IMR-90 (cell line): ENCODE measurements at regions not wholly inside any gene's neighbourhood (a gene's known extent, or its start where the extent isn't known, plus 50 kb on each side); places are given as distances from the start of the nearest gene placed in this dataset.

Experiments used
- ATAC-seq: fragments of 200-7000 bp; cut with Tn5 transposase; 2 replicates; pipeline ENCODE4 v1.9.1; 2020; ENCODE audit warnings: low read depth, mild to moderate bottlenecking, moderate library complexity
- BruUV-seq: library from RNA; stranded (reverse); fragments of 400-500 nt; replicated peaks from 2 replicates; lab custom pipeline; 2021; lab: Mats Ljungman, UMichigan
- CTCF ChIA-PET: fragments of 300-600 bp; formaldehyde crosslinking; extraction: SDS; loops from one replicate; lab custom pipeline; 2021; ENCODE audit warnings: antibody characterized with exemption; lab: Yijun Ruan, JAX
- POLR2A ChIA-PET: fragments of 300-600 bp; sonication (Branson Sonifier 250); formaldehyde crosslinking; loops from one replicate; lab custom pipeline; 2022; ENCODE audit warnings: antibody characterized with exemption; ENCODE audit not compliant: unreplicated experiment; lab: Charles Lee
- DNase-seq: peaks from one replicate; pipeline ENCODE4 v3.0.0; 2013
- H2AFZ ChIP-seq: replicated peaks from 2 replicates; pipeline ENCODE3; 2013; ENCODE audit warnings: low read length, mild to moderate bottlenecking; ENCODE audit not compliant: poor library complexity
- H2AK5ac ChIP-seq: 2 replicates; pipeline ENCODE4 v1.6.1; 2013; ENCODE audit warnings: low read depth, low read length, inconsistent platforms
- H2AK9ac ChIP-seq: replicated peaks from 2 replicates; pipeline ENCODE3; 2013; ENCODE audit warnings: mild to moderate bottlenecking, low read depth, low read length, moderate library complexity; ENCODE audit not compliant: poor library complexity
- H2BK120ac ChIP-seq: 2 replicates; pipeline ENCODE4 v1.6.1; 2013; ENCODE audit warnings: low read depth, low read length, inconsistent platforms
- H2BK15ac ChIP-seq: 3 replicates; pipeline ENCODE4 v1.6.1; 2013; ENCODE audit warnings: low read depth, low read length, inconsistent platforms
- H2BK20ac ChIP-seq: 2 replicates; pipeline ENCODE4 v1.6.1; 2013; ENCODE audit warnings: low read depth, mild to moderate bottlenecking, inconsistent platforms, low read length, moderate library complexity
- H2BK5ac ChIP-seq: 2 replicates; pipeline ENCODE4 v1.6.1; 2013; ENCODE audit warnings: mild to moderate bottlenecking, low read depth, low read length, inconsistent platforms; ENCODE audit not compliant: poor library complexity, severe bottlenecking
- H3K14ac ChIP-seq: replicated peaks from 2 replicates; pipeline ENCODE4 v1.6.1; 2013; ENCODE audit warnings: low read depth, low read length, inconsistent platforms
- H3K18ac ChIP-seq: 2 replicates; pipeline ENCODE4 v1.6.1; 2013; ENCODE audit warnings: low read depth, low read length, control low read depth
- H3K23ac ChIP-seq: 2 replicates; pipeline ENCODE4 v1.6.1; 2013; ENCODE audit warnings: low read depth, low read length, inconsistent platforms
- H3K27ac ChIP-seq: 2 replicates; pipeline ENCODE4 v1.5.1; 2013; ENCODE audit warnings: mild to moderate bottlenecking, control low read depth, low read length; ENCODE audit not compliant: insufficient read depth
- H3K27me3 ChIP-seq: 2 replicates; pipeline ENCODE4 v1.6.1; 2013; ENCODE audit warnings: low read length; ENCODE audit not compliant: control insufficient read depth, insufficient read depth
- H3K36me3 ChIP-seq: 2 replicates; pipeline ENCODE4 v1.6.1; 2013; ENCODE audit warnings: low read length, mixed read lengths; ENCODE audit not compliant: control insufficient read depth, insufficient read depth
- H3K4ac ChIP-seq: 2 replicates; pipeline ENCODE4 v1.6.1; 2013; ENCODE audit warnings: low read depth, low read length, inconsistent platforms
- H3K4me1 ChIP-seq: 2 replicates; pipeline ENCODE4 v1.6.1; 2013; ENCODE audit warnings: low read length, mixed read lengths; ENCODE audit not compliant: control insufficient read depth, insufficient read depth
- H3K4me2 ChIP-seq: 2 replicates; pipeline ENCODE4 v1.6.1; 2013; ENCODE audit warnings: low read depth, mild to moderate bottlenecking, control low read depth, low read length, moderate library complexity
- H3K4me3 ChIP-seq: 2 replicates; pipeline ENCODE4 v1.5.1; 2013; ENCODE audit warnings: low read depth, mild to moderate bottlenecking, control low read depth, low read length, moderate library complexity; ENCODE audit not compliant: insufficient read depth
- H3K56ac ChIP-seq: 2 replicates; pipeline ENCODE4 v1.6.1; 2013; ENCODE audit warnings: low read length, inconsistent platforms; ENCODE audit not compliant: insufficient read depth; ENCODE audit errors: extremely low read depth
- H3K79me1 ChIP-seq, 2 experiments: 2 replicates each; pipeline ENCODE4 v1.6.1; 2013; ENCODE audit warnings: low read length in 2 of 2, inconsistent platforms in 1 of 2, low read depth in 1 of 2
- H3K9ac ChIP-seq: 2 replicates; pipeline ENCODE4 v1.6.1; 2013; ENCODE audit warnings: low read depth, low read length, control low read depth
- H3K9me1 ChIP-seq: 2 replicates; pipeline ENCODE4 v1.6.1; 2013; ENCODE audit warnings: low read length, inconsistent platforms; ENCODE audit not compliant: insufficient read depth
- H3K9me3 ChIP-seq: 2 replicates; pipeline ENCODE4 v1.6.1; 2013; ENCODE audit warnings: low read length; ENCODE audit not compliant: control insufficient read depth, insufficient read depth
- H4K20me1 ChIP-seq: 2 replicates; pipeline ENCODE4 v1.6.1; 2013; ENCODE audit warnings: low read length, inconsistent platforms; ENCODE audit not compliant: insufficient read depth
- H4K5ac ChIP-seq: 2 replicates; pipeline ENCODE4 v1.6.1; 2013; ENCODE audit warnings: mild to moderate bottlenecking, low read depth, low read length, control low read depth
- H4K8ac ChIP-seq, 2 experiments: 2 replicates each; pipeline ENCODE4 v1.6.1; 2013; ENCODE audit warnings: low read depth in 2 of 2, low read length in 2 of 2, control low read depth in 1 of 2, inconsistent platforms in 1 of 2
- H4K91ac ChIP-seq: 2 replicates; pipeline ENCODE4 v1.6.1; 2013; ENCODE audit warnings: low read depth, low read length, inconsistent platforms; ENCODE audit not compliant: insufficient read depth
- RFX5 ChIP-seq: IDR thresholded peaks from 2 replicates; pipeline ENCODE4 v1.8.0; 2012; ENCODE audit warnings: low read depth, mild to moderate bottlenecking, low read length, moderate library complexity
- WGBS, 2 experiments: methylation state at CpG; one replicate each; pipeline versions ENCODE4 v1.1.5 to v1.1.7; 2013; ENCODE audit warnings: missing lambda C conversion rate in 2 of 2; ENCODE audit not compliant: insufficient read length in 1 of 2; ENCODE audit errors: extremely low coverage in 2 of 2; 5-methylcytosine and 5-hydroxymethylcytosine counted together
- dilution Hi-C: fragments of 300-500 bp; cut with HindIII; formaldehyde crosslinking; loops from one replicate; pipeline ENCODE4 v1.14.3; 2018; ENCODE audit warnings: low sequenced_read_pairs; ENCODE audit not compliant: unreplicated experiment
- in situ Hi-C: fragments of 300-500 bp; cut with MboI; formaldehyde crosslinking; loops from 3 replicates; pipeline ENCODE4 v1.14.3; 2019; ENCODE audit warnings: low sequenced_read_pairs, inconsistent platforms, mixed read lengths
- intact Hi-C: fragments of 100-400 bp; cut with micrococcal nuclease; formaldehyde crosslinking; loops from 2 replicates; pipeline ENCODE4 v1.10.0; 2022

- Histone ChIP-seq H2AK5ac (no peak overlapping the region), H3K14ac (no peak overlapping the region; the same call in 1 of the 2 replicates), H3K56ac (no peak overlapping the region), H3K9me1 (no peaks in the 10 kb centered on the region; the same call in 1 of the 2 replicates), H2AFZ (no peak overlapping the region), H3K4me2 (no peak overlapping the region), H3K9me3 (no peaks in the 10 kb centered on the region), H2BK20ac (peak overlapping the region; percentile 62; the same call in 1 of the 2 replicates), H3K9ac (no peak overlapping the region), H4K91ac (no peak overlapping the region), H3K4me1 (peaks cover 7% of the 10 kb centered on the region), H4K8ac (no peak overlapping the region), H2AK9ac (no peak overlapping the region), H3K79me1 (no peaks in the 10 kb centered on the region), H3K36me3 (no peaks in the 10 kb centered on the region), H3K4ac (0 out of 2 replicates have a peak overlapping the region, but pooled peaks have one; percentile 16), H2BK15ac (peak overlapping the region; percentile 61; the same call in 1 of the 3 replicates), H4K5ac (no peak overlapping the region), H3K27me3 (no peaks in the 10 kb centered on the region), H3K23ac (no peak overlapping the region), H2BK5ac (no peak overlapping the region), H3K4me3 (no peak overlapping the region), H4K20me1 (no peaks in the 10 kb centered on the region), H3K27ac (no peak overlapping the region), H2BK120ac (no peak overlapping the region), H3K18ac (no peak overlapping the region; the same call in 1 of the 2 replicates)
- intact Hi-C loops, result loop anchor here (10.0 kb wide), 1 partner anchor 395 kb away; no protein-coding TSS in a partner anchor
- in situ Hi-C loops, result loop anchor here (25.0 kb wide), 1 partner anchor 1968 kb away; no protein-coding TSS in a partner anchor
- DNase-seq, result no peak
- no TSS peak for BruUV-seq
- ChIA-PET CTCF (no interaction called here), POLR2A (interaction anchor here (0.6 kb wide), 1 partner anchor 1066 kb away, joined by 3 read pairs; no protein-coding TSS in a partner anchor)
- WGBS, 2 experiments, result no CpG with 5 or more reads among the region's 10 CpGs
- ATAC-seq, result no peak
- no peak for TF ChIP-seq RFX5
- dilution Hi-C loops, result no loop called here
Measured at GRCh38 chr15:95269242-95270183, 1038.2 kb downstream of the MCTP2 start.
